ENCODE measurements at regions not wholly inside any gene's neighbourhood (a gene's known extent, or its start where the extent isn't known, plus 50 kb on each side); places are given as distances from the start of the nearest gene placed in this dataset.

DNA sequence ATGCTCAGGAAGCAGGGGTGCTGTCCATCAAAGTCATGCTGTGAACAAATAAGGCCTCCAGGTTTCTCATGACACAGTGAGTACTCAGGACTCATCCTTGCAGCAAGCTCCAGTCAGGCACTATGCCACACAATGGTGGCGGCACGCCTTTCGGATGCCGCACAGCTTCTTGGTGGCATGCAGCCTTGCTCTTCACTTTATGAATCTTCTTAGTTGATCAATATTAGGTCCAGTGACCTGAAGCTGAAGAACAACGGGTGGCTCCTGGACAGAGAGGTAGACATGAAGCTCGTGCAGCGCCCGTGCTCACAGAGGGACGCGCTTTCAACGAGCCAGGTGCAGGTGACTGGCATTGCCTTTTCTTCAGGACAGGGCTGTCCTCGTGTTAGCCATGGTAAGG lies 653.0 kb upstream of the MGMT start:
- TF ChIP-seq, protein P1, sequence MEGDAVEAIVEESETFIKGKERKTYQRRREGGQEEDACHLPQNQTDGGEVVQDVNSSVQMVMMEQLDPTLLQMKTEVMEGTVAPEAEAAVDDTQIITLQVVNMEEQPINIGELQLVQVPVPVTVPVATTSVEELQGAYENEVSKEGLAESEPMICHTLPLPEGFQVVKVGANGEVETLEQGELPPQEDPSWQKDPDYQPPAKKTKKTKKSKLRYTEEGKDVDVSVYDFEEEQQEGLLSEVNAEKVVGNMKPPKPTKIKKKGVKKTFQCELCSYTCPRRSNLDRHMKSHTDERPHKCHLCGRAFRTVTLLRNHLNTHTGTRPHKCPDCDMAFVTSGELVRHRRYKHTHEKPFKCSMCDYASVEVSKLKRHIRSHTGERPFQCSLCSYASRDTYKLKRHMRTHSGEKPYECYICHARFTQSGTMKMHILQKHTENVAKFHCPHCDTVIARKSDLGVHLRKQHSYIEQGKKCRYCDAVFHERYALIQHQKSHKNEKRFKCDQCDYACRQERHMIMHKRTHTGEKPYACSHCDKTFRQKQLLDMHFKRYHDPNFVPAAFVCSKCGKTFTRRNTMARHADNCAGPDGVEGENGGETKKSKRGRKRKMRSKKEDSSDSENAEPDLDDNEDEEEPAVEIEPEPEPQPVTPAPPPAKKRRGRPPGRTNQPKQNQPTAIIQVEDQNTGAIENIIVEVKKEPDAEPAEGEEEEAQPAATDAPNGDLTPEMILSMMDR (IDR thresholded peaks at IDR 0.05) = no peak
- TF ChIP-seq EZH2phosphoT487 (IDR thresholded peaks at IDR 0.05) (no peak), EZH2 (IDR thresholded peaks at IDR 0.05) (no peak)
- Mint-ChIP-seq H3K9me3 (no peaks in the 10 kb centered on the region), H3K4me1 (peaks cover 13% of the 10 kb centered on the region)

DNA sequence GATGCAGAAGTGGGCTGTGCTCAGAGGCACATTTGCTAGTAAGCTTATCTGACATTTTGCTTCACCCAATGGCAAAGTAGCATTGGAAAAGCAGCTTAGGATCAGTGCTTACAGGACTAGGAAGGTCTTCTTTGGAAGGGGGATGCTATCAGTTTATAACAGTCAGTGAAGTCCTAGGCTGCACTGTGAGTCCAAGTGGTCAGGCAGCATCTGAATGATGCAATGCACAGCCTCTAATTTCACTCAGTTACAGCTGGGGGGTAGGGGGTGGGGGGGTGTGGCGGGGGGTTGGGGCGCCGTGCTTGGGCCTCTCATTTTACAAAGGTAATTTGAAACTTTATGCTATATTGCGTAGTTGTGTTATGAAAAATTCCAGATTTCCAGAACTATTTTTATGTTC lies 652.3 kb upstream of the MGMT start:
- H3K4me3 ChIP-seq = no peak overlapping the region
- Mint-ChIP-seq H3K4me3 (no peak overlapping the region), H3K27me3 (ENCODE audit: insufficient read depth, low read depth) (peaks cover 2% of the 10 kb centered on the region), H3K27ac (no peak overlapping the region), H3K4me1 (peaks cover 13% of the 10 kb centered on the region), H3K9me3 (no peaks in the 10 kb centered on the region), H3K36me3 (no peaks in the 10 kb centered on the region)
- TF ChIP-seq, protein P1 (IDR thresholded peaks at IDR 0.05) = no peak
- TF ChIP-seq EZH2phosphoT487 (IDR thresholded peaks at IDR 0.05) (no peak), EZH2 (IDR thresholded peaks at IDR 0.05) (no peak)
- H3K4me1 ChIP-seq = peaks cover 4% of the 10 kb centered on the region
- peak overlapping the region; percentile 18 for H2AFZ ChIP-seq (replicated peaks)
- no peaks in the 10 kb centered on the region for H3K79me2 ChIP-seq (ENCODE audit: low read depth)
- no peak overlapping the region for H3K9ac ChIP-seq
- H3F3A ChIP-seq (ENCODE audit: low read depth) = no peaks in the 10 kb centered on the region
- no peaks in the 10 kb centered on the region for H3K9me3 ChIP-seq (ENCODE audit: low read depth)
- H3K36me3 ChIP-seq = no peaks in the 10 kb centered on the region
- no peaks in the 10 kb centered on the region for H3K27me3 ChIP-seq
- no peaks in the 10 kb centered on the region for H4K20me1 ChIP-seq (ENCODE audit: low read depth)
- no peak overlapping the region for H3K4me2 ChIP-seq
- H3K27ac ChIP-seq = no peak overlapping the region
- DNase-seq (ENCODE audit: low spot score) = no peak

More for the DNA sequence above, 653.0 kb upstream of the MGMT start:
- H3K27me3 ChIP-seq = no peaks in the 10 kb centered on the region
- H3K9me3 ChIP-seq (ENCODE audit: low read depth) = no peaks in the 10 kb centered on the region
- Mint-ChIP-seq H3K27ac (no peak overlapping the region), H3K36me3 (no peaks in the 10 kb centered on the region), H3K27me3 (ENCODE audit: insufficient read depth, low read depth) (peaks cover 2% of the 10 kb centered on the region), H3K4me3 (no peak overlapping the region)
- H4K20me1 ChIP-seq (ENCODE audit: low read depth) = no peaks in the 10 kb centered on the region
- H3K4me1 ChIP-seq = peaks cover 4% of the 10 kb centered on the region
- H3F3A ChIP-seq (ENCODE audit: low read depth) = no peaks in the 10 kb centered on the region
- no peak overlapping the region for H3K9ac ChIP-seq
- H3K4me3 ChIP-seq = no peak overlapping the region
- H3K36me3 ChIP-seq = no peaks in the 10 kb centered on the region
- DNase-seq (ENCODE audit: low spot score) = no peak
- H2AFZ ChIP-seq (replicated peaks) = no peak overlapping the region
- H3K4me2 ChIP-seq = no peak overlapping the region
- no peaks in the 10 kb centered on the region for H3K79me2 ChIP-seq (ENCODE audit: low read depth)
- H3K27ac ChIP-seq = no peak overlapping the region

DNA sequence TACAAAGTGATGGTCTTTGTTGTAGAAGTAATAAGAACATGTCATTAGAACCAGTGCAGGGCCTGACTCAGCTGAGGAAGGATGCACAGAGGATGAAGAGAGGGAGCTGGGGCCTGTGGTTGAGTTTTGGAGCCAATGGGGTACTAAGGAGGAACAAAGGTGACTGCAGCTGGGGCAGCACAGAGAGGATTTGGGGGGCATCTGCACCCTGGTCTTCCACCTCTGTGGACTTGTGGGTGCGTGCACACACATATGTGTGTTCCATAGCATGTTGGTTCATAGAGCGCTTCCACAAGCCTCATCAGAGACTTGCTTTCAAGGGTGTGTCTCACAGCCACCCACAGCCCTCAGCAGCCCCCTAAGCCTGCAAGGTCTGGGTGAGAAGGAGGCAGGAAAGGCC lies 650.3 kb upstream of the MGMT start:
- Histone ChIP-seq H3K4me2 (no peak overlapping the region), H4K20me1 (ENCODE audit: low read depth) (no peaks in the 10 kb centered on the region), H3F3A (ENCODE audit: low read depth) (no peaks in the 10 kb centered on the region), H3K4me3 (no peak overlapping the region), H3K79me2 (ENCODE audit: low read depth) (no peaks in the 10 kb centered on the region), H3K27me3 (no peaks in the 10 kb centered on the region), H3K9ac (no peak overlapping the region), H2AFZ (replicated peaks) (no peak overlapping the region), H3K4me1 (peaks cover 4% of the 10 kb centered on the region), H3K27ac (no peak overlapping the region), H3K9me3 (ENCODE audit: low read depth) (no peaks in the 10 kb centered on the region), H3K36me3 (no peaks in the 10 kb centered on the region)
- Mint-ChIP-seq H3K4me1 (peaks cover 13% of the 10 kb centered on the region), H3K36me3 (no peaks in the 10 kb centered on the region), H3K4me3 (no peak overlapping the region), H3K27ac (no peak overlapping the region), H3K27me3 (ENCODE audit: insufficient read depth, low read depth) (peaks cover 2% of the 10 kb centered on the region), H3K9me3 (no peaks in the 10 kb centered on the region)
- TF ChIP-seq, protein P1 (IDR thresholded peaks at IDR 0.05) = no peak
- TF ChIP-seq EZH2phosphoT487 (IDR thresholded peaks at IDR 0.05) (no peak), EZH2 (IDR thresholded peaks at IDR 0.05) (no peak)
- no peak for DNase-seq (ENCODE audit: low spot score)
